HG02610 (cell line): ENCODE measurements at regions not wholly inside any gene's neighbourhood (a gene's known extent, or its start where the extent isn't known, plus 50 kb on each side); places are given as distances from the start of the nearest gene placed in this dataset.

Experiments used
- ATAC-seq: cut with Tn5 transposase; IDR thresholded peaks from one replicate; pipeline ENCODE4 v1.9.1; 2021; ENCODE audit warnings: mild to moderate bottlenecking, moderate library complexity; ENCODE audit not compliant: unreplicated experiment

DNA sequence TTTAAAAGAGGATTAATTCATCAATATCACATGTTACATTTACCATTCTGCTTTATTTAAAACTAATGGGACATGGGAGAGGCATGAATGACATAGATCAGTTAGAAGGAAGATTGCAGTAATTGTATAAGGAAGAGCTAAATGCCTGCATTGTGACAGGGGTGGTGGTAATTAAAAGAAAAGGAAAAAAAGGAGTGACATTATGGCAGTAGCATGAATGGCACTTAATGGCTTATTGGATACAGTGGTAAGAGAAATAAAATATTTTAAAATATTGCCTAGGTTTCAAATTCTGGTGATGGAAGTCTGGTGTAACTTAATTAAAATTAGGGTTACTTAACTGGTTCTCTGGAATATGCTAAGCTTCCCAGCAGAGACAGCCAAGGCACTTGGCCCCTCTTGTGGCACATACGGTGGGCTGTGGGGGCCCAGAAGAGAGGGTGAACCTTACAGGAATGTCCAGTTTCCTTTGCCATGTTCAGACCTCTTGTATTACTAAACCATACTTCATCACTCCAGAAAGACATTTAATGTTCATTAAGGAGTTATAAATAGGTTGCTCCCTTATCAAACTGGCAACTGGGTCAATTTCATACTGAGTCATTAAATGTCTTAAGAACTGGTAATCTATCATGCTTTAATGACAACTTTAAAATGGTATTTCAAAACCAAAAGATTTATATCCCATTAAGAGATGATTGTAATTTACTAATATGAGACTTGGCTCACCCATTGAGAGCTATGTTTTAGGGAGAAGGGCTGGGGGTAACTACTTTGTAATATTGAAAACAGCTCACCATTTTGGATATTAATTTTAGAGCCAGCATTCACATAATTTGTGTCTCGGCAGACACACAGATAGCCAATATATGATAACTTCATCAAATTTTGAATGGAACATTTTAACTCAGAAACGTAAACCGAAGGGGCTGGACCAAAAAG, 798.9 kb upstream of the PIK3C3 start:
- no peak for ATAC-seq

DNA sequence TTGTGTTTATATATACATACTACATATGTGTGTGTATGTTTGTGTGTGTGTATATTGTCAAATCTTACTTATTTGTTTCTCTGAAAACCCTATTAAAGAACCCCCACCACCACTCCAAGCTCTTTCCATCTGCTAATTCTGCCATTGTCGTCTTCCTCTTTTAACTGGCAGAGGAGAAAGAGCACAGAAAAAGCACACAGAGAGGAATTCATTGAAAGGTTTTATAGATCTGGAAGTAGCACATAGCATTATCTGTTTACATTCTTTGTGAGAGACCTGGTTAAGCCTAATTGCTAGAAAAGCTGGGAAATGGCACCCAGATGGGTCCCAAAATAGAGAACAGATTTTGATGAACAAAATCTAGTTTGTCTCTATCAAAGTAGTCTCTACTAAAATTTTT, 800.0 kb upstream of the PIK3C3 start:
- no peak for ATAC-seq

DNA sequence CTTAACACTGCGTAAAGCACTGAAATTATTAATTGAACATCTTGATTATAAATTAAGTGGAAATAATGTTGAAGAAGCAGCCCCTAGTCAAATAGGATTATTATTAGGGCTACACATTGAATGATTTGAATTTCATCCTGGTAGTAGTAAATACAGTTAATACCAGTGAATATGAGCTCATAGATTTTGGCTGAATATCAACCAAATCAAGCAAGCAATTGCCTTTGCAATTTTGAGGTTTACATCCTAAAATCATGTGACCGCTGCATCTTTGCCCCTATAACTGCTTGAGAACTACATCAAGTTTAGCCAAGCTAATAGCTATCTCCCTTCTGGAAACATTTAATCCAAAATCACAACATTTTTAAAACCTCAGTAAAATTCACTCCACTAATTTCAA, 801.2 kb upstream of the PIK3C3 start:
- no peak for ATAC-seq

DNA sequence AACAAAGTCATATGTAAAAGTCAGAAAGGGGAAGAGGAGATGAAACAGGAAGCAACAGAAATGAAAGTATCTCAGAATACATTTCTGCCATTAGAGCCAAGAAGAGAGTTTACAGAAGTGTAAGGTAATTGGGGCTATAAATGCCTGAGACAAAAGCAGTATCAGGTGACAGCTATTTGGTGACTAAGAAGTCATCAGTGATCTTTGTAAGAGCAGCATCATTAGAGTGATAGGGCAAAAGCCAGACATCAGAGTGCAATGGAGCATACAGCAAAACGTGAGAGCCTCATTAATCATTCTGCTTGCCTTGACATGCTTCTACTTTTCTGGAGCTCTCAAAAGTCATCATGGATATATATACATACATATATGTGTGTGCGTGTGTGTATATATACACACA, 804.7 kb upstream of the PIK3C3 start:
- ATAC-seq = no peak

DNA sequence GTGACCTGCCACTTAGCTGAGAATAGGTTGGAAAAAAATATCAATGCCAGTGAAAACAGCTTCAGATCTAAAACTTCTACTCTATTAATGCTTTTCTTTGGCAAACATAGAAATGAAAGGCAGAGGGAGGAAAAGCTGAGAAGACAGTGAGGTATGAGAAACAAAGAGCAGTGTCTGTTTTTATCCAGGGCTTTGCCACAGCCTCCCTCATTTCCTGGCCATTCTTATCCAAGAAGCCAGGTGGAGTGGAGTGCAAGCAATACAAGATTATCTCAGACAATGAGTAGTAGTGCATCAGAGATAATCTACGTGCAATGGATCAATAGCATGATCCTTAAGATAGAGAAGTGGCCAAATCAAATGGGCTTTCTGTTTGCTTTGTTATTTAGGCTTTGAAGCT, 808.7 kb upstream of the PIK3C3 start:
- no peak for ATAC-seq

DNA sequence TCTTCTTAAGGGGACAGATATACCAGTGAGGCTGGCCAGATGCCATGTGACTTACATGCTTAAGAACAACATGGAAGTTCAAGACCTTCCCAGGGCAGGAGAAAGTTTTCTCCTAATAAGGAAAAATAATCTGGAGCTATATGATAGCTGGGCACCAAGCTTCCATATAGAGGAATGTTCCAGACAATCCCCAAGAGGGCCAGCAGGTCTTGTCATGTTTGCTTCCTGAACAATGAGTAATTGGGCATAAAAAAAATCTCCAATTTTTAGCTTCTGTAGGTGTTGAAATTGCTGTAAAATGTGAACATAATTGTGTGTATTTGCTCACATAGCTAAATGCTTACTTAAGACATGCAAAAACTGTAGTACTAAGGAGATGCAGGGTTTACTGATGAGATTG, 809.5 kb upstream of the PIK3C3 start:
- no peak for ATAC-seq

DNA sequence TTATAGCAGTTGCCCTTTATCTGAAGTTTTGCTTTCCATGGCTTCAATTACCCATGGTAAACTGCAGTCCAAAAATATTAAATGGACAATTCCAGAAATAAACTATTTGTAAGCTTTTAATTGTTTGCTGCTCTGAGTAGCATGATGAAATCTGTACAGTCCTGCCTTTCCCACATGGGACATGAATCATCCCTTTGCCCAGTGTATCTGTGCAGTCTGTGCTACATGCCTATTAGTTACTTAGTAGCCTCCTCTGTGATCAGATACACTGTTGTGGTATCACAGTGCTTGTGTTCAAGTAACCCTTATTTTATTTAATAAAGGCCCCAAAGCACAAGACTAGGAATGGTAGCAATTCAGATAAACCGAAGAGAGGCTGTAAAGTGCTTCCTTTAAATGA, 810.6 kb upstream of the PIK3C3 start:
- ATAC-seq = no peak

DNA sequence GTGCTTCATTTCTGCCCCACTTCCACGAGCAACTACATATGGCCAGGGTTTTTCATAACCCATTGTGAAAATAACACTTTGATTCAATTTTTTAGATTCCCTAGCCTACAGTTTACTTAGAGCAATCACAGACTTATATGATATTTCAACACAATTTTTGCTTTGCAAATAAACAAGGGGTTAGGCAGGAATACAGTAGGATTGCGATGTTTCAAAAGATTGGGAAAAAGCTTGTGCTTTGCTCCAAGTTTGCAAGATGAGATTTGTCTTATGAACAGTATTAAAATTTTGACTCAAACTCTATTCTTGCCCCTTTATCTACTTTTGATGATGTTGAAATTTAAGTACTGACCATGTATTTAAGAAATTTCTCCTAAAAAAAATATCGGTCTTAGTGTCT, 814.5 kb upstream of the PIK3C3 start:
- no peak for ATAC-seq

DNA sequence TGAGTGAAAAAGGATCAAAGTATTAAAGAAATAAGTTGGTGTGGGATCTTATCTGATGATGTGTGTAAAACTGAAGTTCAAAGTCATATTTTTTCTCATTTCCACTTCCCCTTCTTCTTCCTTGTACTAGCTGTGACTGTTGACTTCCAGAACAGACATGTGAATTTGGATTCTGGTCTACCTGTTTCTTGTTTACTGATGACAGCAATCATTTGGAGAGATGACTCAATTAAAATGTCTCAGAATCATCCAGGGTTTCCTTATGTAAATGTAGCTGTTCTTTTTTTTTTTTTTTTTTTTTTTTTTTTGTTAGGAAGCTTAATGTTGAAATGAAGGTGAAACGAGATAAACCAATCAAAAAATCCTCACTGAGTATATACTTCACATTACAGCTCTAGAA, 819.9 kb upstream of the PIK3C3 start:
- ATAC-seq = no peak

DNA sequence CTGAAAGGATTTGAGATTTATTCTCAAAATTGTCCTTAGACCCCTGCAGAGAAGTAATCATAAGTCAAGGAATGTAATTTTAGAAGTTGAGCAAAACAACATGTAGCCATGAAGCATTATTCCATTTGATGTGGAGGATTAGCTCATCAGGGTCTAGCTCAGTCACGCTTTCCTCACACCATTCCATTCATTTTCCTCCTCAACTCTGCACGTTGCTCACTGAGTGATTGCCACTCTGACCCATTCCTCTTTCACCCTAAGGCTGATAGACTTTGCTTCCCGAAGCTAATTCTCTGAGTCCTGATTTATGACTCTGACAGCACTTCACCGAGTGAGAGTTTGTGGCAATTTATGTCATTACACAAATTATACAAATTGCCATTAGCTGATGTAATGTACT, 820.6 kb upstream of the PIK3C3 start:
- ATAC-seq = no peak

DNA sequence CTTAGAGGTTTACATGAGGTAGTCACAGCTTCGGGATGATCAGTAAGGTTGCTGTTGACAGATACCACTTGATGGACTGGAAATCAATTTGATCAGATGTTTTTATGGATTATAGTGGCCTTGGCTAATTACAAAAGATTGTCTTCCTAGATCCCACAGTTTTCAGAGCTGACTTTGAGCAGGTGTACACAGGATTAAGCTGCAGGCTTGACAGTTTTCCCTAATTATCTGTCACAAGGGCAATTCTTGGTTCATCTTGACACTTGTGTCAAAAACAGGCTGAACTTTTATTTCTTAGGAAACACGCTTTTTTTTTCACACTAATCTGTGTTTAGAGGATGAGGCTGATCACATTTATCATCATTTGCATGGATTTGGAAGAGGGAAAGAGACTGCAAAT, 824.0 kb upstream of the PIK3C3 start:
- ATAC-seq = no peak

DNA sequence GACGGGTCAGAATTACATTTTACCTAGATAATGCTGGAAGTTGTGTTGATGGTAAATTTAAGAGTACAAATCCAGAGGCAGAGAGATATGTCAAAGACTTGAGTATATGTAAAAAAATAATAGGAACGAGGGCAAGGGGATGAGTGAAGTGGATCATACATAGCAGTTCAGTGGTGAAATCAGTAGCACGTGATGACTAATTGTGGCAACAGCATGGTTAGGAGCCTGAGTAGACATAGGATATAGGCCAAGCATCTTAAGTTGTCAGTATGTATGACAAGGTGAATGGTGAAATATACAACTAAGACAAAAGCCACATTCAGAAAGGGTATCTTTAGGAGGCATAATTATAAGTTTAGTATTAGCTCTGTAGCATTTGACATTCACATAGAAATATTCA, 826.5 kb upstream of the PIK3C3 start:
- ATAC-seq = no peak

DNA sequence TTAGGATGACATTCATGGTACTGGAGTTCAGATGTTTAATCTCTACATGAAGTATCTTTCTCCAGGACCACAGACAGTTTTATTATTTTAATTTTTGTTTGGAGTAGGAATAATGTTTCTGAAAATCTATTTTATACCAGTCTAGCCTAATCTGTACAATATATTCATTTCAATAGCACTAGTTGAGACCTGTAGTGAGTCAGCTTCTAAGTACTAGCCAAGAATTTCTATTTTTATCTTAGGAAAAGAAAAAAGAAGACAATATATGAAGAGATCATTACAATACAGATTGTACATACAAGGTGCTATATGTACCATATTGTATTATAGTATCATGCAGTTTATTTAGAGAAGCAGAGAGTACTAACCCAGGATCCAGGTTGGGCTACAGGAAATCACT, 826.9 kb upstream of the PIK3C3 start:
- ATAC-seq = no peak

DNA sequence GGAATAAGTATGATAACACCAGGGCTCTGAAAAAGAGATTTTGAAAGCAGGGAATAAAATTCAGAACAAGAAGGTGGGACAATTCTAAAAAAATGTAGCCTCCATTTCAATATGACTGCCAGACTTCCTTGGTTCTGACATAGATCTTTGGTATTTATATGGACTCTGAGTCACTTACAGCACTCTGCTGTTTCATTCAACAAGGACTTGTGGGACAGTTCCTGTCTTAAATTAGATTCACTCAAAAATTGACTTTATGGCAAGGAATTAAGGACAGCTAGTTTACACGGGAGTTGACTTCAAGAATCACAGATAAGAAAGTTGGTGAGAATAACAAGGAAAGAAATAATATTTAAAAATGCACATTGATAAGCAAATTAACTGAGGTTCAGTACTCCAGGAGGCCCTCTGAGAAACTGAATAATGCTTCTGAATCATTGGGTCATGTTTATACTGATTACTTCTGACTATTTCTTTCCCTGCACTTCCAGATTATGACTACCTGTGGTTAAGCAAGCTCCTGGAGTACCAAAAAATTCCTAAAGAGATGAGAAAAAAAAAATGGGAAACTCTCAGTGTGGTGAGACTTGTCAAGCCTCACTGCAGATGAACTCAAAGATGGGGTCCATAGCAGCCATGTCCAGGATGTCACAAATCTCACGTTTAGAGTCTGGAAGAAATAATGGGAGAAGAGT, 828.3 kb upstream of the PIK3C3 start:
- no peak for ATAC-seq

DNA sequence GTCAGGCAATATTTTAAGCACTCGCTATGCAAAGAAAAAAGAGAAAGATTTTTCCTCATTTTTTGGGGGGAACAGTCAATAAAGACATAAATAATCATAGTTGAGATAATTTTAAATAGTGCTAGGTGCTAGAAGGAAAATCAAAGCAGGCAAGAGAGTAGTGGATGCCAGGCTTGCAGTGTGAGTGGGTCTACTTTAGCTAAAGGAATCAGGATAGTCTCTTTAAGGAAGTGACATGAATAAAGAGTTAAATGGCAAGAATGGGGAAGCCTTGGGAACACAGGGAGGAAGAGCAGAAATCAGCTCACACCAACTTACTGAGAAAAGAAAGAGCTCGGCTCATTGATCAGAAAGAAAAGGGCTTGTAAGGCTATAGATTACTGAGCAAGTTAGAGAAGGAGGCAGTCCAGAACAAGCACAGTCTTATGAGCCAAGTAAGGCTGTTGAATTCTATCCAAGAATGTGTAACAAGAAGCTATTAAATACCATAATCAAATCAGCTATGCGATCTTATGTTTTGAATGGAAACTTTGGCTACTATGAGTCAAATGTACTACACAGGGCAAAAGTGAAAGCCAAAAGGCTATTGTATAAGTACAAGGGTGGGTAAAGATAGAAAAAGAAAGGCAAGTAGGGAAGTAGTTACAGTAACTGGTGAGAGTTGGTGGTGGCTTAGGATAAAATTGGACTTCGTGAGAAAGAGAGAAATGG, 833.8 kb upstream of the PIK3C3 start:
- no peak for ATAC-seq

DNA sequence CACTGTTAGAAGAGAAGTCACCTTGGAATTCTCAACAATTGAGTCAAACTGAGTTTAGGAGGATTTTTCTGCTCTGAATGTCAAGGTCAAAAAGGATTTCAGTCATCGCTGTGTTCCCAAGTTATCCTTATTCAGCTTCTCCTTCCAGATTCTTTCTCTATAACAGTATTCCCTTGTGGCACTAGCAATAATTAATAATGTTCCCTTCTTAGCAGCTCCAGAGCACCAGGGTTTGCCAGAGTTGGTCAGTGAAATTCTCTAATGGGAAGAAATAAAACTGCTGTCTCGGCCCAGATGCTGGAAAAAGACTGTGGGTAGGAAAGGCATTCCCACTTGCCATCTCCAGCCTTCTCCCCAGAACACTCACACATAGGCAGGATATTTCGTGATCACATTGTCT, 836.0 kb upstream of the PIK3C3 start:
- ATAC-seq = no peak

DNA sequence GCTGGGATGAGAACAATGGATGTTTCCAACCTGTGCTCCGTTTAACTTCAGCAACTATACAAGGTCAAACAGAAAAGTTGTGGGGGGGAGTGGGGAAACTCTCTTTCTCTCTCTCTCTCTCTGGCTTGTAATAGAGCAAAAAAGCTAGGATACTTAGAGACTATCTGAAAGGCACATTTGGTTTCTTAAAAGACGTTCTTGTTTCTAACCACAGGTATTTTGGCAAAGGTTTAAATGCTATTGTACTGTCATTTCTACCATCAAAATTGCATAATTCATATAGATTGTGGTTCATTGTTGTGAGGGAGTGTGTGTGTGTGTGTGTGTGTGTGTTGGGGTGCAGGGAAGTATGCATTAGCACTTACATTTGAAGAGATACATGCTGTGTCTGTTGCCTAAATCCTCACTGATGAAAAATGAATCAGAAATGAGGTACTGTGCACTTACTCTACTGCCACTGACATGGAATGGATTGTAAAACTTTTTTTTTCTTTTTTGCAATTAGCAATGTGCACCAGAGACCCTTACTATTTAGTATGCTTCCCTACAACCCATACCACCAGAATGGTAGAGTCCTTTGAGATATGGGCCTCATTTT, 841.0 kb upstream of the PIK3C3 start:
- ATAC-seq = no peak

DNA sequence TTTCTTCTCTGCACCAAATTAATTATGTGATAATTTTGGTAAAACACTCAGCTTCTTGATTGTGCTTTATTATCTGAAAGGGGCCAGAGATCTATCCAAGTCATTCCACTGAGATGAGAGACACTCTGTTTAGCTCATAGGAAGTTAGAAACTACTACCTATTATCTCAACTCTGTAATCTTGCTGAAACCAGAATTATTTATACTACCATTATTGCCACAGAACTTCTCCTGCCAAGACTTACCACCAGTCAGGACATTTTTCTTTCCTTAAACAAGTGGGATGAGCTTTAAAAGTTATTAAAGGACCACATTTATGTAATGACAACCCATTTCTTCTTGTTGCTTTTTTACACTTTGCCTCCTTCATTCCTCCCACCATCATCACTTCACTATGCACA, 855.6 kb upstream of the PIK3C3 start:
- ATAC-seq = no peak

DNA sequence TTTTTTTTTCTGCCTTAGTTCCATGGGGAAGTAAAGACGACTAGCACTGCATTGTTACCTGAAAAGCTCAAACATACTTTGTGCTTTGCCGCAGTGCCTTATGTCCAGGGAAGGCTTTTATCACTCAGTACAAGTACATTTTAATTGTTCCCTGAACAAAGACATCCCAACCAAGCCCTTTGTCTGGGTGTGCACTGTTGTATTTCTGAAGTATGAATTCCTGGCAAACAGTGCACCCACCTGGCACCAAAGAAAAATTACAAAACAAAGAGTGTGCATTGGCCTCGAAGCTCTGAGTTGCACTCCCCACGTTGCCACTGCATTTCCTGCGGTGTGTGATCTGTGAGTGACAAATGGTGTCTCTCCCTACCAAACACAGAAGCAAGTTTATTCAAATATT, 858.5 kb upstream of the PIK3C3 start:
- no peak for ATAC-seq

DNA sequence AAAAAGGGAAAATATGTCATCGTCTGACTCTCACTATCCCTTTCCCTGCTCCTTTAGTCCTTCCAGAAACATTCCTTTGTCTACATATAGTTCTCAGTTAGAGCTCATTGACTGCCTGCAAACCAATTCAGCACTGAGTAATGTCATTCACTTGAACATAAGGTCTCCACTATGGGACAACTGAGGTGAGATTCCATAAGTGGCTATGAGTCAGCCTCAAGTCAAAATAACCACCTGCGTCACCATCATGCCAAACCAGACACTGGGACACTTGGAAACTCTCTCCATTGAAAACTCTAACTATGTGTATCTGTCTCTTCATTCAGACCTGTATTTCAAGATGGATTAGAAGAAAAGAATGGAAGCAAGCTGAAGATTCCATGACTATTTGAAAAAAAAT, 878.0 kb upstream of the PIK3C3 start:
- ATAC-seq = no peak

DNA sequence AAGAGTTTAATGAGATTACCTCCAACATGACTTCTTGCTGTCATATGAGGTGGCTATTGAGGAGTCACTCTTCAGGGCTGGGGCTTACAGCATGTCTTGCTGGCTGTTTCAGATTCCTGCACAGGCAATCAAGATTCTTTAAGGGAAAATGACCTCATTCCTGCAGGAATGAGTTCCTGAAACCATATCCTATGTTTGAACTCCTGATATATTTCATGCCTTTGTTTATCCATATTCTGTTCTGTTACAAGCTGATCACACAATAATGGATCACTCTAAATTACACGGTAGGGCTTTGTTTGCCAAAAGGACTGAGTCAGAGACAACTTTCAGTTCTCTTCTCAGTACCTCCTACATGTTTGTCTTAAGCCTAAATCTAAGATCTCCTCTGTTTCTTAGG, 879.8 kb upstream of the PIK3C3 start:
- ATAC-seq = no peak
